Kidney capillary endothelial cell (primary cell): ENCODE measurements at regions not wholly inside any gene's neighbourhood (a gene's known extent, or its start where the extent isn't known, plus 50 kb on each side); places are given as distances from the start of the nearest gene placed in this dataset.

Source experiments
- DNase-seq: peaks from one replicate; pipeline ENCODE4 v3.0.0-alpha.2; 2018; ENCODE audit warnings: low spot score

DNA sequence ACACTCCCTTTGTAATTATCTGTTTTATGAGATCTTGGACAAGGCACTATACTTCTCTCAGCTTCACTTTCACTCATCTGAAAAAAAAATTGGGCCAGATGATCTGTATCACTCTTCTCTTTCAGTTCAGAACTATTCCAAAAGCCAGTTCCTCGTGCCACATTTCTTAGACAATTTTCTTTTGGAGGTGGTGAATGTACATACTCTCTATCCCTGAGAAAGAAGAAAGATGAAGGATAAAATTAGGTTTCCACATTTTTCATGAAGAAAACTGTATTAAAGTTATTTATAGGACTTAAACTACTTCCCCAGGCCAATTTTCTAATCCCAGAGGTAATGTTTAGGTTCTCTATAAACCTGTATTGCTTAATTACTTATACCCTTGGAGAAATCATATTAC is 171.6 kb downstream of the SLC6A15 start:
- DNase-seq: no peak

DNA sequence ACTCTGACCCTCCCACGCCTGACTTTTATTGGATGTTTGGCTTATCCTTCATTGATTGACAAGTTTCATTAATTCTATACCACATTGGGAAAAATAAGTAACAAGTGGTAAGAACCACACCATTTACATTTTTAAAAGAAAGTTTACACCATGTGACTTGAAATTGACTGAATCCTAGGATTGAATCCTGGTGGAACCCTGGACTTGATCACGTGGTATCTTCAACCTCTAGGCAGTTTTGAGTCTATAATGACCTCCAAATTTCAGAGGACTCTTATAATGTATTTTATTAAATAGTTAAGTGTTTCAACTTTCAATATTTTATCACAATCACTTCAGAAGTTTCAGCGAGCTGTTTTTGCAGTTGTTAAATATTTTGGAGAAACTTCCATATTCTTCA is 172.0 kb downstream of the SLC6A15 start:
- no peak for DNase-seq

- no peak for DNase-seq
These were observed 174.1 kb downstream of the SLC6A15 start for GRCh38 chr12:84738481-84738972.

DNA sequence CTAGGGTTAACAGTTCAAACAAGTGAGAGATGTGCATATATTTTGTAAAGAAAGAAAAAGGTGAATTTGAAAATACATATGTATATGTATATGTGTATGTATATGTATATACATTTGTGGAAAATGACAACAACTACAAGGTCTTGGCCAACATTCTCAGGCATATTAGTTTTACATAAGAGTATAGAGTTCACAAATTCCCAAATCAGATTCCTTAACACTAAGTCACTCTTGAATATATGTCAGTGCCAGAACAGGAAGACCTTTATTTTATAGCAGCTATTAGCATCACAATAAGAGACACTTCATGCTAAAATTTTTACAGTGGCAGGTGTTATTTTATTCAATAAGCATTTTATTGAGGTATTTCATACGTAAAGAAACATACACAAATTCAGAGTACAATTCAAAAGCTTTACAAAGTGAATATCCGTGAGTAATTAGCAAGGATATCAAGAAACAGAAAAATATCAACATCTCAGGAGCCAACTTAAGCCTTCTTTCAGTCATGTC is 179.7 kb downstream of the SLC6A15 start:
- no peak for DNase-seq

- DNase-seq: no peak
These were observed 181.9 kb downstream of the SLC6A15 start for GRCh38 chr12:84730561-84731162.

GRCh38 chr12:84727961-84728360 is 184.6 kb downstream of the SLC6A15 start:
- no peak for DNase-seq

DNA sequence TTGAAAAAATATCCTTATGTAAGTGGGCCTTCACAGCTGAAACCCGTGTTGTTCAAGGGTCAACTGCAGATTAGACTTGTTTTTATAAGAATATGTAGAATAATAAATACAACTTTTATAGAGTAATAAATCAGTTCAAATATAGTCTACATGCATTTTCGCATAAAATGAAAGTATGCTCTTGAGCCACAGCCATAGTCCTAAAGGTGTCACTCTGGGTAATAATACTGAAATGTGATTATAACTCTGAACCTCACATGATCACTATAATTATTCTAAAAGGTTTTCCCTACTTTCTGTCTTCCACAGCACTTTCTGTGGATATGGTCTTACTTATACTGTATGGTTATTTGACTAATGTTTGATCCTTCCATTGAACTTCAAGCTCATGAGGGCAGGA is 185.8 kb downstream of the SLC6A15 start:
- no peak for DNase-seq

DNA sequence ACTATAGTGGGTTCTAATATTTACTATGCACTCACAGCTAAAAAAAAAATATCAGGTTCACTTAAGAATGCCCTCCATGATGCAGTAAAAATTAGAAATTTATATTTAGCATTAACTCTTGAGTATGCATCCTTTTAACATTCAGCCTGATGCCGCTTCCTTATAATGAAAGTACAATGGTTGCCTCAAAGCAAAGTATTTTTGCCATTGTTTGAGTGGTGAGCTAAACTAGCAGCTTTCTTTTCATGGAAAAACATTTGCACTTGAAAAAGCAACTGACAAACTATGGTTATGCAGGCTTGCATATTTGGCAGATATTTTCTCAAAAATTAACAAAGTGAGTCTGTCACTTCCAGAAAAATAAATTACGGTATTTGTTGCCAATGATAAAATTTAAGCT is 188.6 kb downstream of the SLC6A15 start:
- DNase-seq: no peak

- DNase-seq: no peak
These were observed 192.6 kb downstream of the SLC6A15 start for GRCh38 chr12:84719997-84720396.

DNA sequence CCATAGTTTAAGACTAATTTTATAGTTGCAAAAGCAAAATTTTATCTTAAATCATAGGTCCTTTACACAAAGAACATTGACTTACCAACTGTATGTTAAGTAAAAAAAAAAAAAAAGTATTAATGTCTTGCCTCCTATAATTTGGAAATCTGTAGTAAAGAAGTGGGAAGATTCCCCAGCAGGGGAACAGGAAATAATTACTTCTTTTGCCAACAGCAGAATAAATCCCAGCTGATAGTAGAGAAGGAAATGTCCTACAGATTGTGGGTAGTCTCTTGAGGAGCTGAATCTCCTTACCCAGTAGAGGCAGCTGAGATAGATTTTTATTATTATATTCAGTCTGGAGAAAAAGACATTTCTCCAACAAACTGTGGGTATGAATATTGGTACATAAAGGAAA is 193.7 kb downstream of the SLC6A15 start:
- DNase-seq: no peak

GRCh38 chr12:84712747-84713146 is 199.9 kb downstream of the SLC6A15 start:
- DNase-seq: no peak

DNA sequence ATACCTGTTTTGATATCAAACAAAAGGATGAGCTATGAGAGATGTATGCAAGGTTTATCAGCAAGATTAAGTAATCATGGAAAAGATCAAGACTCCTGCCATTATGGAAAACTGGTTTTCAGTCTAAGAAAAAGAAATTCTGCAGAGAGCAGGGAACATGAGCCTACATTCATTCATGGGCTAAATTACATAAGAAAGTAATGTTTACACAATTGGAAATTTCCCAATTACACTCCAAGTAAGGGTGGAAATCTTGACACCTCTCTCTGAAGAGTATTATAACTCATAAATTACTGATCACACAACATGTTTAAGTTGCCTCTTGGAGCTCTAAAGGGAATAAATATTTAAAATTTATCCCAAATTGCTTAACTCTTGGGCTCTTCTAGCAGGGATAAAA is 206.2 kb downstream of the SLC6A15 start:
- DNase-seq: no peak

- DNase-seq: no peak
These were observed 207.7 kb downstream of the SLC6A15 start for GRCh38 chr12:84704856-84705255.

DNA sequence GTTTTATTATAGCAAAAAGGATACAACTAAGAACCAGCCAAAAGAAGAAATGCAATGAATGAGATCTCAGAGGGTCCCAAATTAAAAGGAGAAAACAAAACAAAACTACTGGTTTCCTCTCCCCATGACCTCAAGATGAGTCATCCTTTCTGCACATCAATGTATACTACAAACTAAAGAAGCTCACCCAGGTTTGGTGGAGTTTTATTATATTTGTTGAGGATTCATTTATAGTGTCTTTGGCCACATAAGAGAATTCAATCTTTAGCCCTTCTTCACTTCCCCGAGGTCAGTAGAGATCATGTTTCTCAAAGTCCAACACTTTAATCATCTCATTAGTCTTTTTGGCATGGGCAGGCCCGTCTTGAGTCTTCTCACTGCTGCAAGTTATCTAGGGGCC is 210.6 kb downstream of the SLC6A15 start:
- no peak for DNase-seq

DNA sequence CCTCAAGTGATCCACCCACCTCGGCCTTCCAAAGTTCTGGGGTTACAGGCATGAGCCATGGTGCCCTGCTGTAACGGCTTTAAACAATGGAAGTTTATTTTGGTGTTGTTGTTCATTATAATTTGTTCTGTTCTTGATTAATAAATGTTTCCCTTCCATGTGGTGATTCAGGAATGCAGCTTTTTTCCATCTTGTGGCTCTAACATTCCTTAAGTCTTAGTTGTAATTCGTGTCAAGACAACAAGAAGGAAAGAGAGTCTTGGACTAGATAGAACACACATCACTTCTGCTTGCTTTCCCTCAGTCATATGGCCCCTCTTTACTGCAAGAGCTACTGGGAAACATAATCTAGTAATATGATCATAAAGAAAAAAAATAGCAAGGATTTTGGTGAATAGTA is 211.6 kb downstream of the SLC6A15 start:
- DNase-seq: no peak

- no peak for DNase-seq
These were observed 213.8 kb downstream of the SLC6A15 start for GRCh38 chr12:84698576-84699333.

GRCh38 chr12:84696908-84697540 is 215.6 kb downstream of the SLC6A15 start:
- DNase-seq: no peak

GRCh38 chr12:84696281-84696680 is 216.3 kb downstream of the SLC6A15 start:
- DNase-seq: no peak

DNA sequence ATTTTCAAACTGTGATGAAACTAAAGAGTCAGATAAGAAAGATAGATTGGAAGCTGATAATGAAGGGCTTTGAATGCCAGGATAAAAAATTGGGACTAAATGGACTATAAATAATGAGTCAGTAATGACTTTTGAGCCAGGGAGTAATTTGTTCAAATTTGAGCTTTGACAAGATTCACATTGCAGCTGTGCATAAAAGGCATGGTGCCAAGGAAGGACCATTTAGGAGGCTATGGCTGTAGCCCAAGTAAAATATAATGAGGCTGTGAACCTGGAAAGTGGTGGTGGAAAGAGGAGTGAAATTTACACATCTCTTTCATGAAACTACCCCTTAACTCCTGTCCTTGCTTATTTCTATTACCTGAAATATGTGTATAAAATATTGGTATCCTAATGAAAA is 218.5 kb downstream of the SLC6A15 start:
- DNase-seq: no peak

- DNase-seq: no peak
These were observed 220.5 kb downstream of the SLC6A15 start for GRCh38 chr12:84692071-84692470.

DNA sequence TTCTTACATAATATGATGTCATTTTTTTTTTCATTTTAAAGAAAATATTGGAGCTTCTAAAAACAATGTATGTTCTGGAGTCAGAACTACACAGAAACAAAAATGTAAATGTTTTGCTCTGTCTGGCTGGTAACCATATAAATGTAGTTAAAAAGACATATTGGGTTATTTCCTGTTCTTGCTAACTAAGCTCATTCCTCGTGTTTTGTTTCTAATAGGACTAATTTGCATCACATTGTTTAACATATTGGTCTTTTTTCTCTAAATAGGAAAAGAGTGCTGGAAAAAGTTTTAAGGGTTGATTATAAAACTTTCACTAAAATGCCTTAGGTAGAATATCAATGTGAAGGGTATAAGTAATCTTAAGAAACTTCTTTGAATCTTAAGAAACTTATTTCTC is 221.3 kb downstream of the SLC6A15 start:
- DNase-seq: no peak

DNA sequence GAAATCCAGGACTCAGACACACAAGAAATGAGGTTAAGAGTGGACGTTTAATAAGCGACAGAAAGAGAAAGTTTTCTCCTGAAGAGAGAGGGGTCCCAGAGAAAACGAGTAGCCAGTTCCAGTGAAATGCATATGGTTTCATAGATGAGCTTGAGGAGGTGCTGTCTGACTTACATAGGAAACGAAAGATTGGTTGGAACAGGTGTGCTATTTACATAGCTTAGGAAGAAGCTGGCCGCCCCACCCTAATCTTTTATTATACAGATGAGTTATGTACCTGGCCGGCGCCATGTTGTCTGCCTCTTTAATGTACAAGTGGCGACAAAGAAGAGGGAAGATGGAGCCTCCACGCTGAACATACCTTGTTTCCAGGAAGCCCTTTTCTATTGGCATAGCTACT is 223.0 kb downstream of the SLC6A15 start:
- no peak for DNase-seq

- no peak for DNase-seq
These were observed 227.2 kb downstream of the SLC6A15 start for GRCh38 chr12:84685379-84685778.
